Stimulated activated CD4-positive, alpha-beta T cell treated with anti-CD3 and anti-CD28 coated beads, Interleukin-4, amount 100 ng/mL, for 24 hours (primary cell): ENCODE measurements at regions not wholly inside any gene's neighbourhood (a gene's known extent, or its start where the extent isn't known, plus 50 kb on each side); places are given as distances from the start of the nearest gene placed in this dataset.
"Not testable (repeated sequence)": the region's sequence is repeated elsewhere in the genome, so short reads cannot be mapped to it uniquely, and the experiment has no call there.

Experiments used
- DNase-seq: peaks from one replicate; pipeline ENCODE4 v3.0.0-alpha.2; 2020

DNA sequence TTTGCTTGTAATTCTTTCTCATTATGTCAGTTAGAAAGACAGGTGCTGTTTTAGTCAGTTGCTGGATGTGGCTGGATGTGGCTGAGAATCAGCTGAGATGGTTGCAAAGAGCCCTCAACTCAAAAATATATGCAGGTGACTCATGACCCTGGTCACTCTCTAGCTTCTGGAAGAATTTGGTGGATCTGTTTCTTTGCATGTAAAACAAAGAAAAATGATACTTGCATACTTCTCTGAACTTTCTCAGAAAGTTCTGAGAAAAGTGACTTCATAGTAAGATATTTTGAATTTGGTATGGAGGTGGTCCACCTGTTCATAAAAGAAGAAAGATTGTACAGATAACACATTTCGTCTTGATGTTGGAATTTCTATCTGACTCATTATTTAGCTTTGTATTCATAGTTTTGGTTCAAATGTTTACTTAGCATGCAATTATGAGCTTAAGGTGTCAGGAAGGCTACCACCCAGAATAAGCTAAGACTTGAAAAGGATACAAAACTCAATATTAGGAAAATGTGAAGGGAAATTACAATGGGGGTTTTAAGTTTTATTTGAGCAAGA, 163.2 kb upstream of the OLIG3 start:
- DNase-seq = peak; percentile 32

DNA sequence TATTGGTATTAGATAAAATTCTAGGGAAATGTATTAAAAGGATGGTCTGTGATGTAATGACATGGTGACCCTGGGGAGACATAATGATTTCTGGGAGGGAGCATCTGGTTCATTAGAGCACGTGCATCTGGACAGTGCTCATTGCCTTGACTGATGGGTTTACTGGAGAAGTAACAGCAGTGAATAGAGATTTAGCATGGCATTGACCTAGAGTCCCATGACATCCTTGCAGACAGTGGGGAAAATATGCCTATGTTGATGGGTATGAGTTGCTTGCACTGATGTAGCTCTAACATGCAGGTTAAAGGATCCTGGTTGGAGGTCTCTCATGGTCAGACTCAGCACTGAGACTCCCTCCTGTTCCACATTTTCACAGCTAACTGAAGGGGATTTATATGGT, 164.1 kb upstream of the OLIG3 start:
- DNase-seq = no peak

DNA sequence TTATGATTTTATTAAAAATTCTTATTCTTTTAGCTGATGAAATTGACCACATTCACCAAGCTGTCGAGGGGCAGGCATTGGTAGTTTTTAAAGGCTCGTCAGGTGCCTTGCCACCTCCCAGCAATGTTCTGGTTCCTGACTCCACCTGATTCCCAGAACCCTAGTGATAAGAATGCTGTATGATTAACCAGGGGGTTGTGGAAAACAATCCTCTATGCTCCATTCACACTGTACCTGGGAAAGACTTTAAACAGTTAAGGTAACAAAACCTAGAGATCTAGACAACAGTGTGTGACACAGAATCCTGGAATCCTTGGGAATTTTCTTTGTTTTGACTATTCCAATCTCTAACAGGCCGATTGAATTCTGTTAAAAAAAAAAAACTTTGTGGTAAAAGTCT, 165.7 kb upstream of the OLIG3 start:
- no peak for DNase-seq

DNA sequence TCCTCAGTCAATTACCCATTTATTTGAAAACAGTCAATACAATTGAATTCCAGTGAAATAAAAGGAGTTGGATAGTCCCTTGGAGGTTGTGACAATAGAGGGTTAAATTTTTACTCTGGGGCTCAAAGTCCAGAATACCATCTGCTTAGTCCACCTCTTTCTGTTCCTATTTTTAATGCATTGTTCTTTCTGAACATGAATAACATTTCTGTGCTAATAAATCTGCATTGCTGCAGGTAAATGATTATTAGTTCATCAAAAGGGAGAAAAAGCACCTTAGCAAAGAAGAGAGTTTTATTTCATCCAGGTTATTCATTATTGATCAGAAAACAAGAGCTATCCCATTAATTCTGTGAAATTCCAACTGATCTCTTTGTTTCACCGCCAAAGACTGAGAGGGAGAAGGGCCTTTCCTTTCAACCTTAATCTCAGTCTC, 166.1 kb upstream of the OLIG3 start:
- DNase-seq = no peak

DNA sequence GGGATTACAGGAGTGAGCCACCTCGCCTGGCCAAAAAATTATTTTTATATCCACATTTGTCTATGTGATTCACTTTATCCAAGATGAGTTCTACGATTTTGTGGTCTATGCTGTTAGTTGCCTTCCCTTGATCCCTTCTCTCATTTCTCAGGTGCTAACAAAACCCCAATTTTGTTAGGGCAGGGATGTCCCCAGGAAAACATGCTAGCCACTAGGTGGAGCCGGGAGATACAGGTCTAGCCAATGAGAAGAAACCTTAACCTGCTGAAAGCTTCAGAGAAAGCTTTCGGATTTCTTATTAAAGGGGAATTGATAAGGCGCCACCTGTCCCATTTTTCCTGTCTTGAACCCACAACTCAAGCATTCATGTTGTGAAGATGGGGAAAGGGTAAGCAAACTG, 167.4 kb upstream of the OLIG3 start:
- DNase-seq = peak; percentile 31

DNA sequence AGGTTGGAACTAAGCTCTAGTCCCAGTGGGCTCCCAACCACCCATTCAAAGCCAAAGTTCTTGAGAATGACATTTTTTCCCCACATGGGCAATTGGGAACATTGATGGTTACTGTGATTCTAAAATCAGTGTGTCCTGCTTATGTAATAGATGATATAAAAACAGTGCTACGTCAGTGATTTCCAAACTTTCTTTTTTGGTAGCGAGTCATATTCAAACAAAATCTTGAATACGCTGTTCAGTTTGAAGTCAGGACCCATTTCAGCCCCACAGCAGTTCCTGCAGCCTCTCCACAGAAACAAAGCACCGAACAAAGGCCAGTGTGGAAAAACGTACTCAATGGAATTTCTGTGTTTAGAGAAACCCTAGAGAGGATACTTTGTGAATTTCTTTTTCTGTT, 170.0 kb upstream of the OLIG3 start:
- no peak for DNase-seq

DNA sequence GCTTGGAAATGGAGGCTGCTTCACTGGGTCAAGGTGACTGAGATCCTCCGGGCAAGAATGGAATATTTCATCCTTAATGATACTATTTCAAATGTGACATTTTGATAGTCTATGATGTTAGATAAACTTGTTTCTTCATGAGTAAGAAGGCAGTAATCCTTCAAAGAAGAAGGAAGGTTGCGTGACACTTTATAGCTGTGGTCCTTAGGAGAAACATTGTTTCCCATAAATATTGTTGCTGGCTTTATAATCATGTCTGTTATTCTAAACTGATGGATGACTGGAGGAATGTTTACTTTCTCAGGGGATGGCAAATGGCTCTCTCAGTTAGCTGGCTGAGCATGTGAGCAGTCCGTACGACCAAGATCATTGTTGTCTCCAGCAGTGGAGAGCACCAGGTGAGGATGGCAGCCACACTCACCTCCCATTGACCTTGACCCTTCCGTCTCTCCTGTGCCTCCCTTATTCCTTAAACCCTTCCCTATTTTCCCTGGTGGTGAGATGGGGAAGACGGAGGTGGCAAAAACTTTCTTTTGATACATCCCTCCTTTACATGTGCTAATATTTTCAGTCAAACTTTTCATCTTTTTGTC, 171.2 kb upstream of the OLIG3 start:
- no peak for DNase-seq

DNA sequence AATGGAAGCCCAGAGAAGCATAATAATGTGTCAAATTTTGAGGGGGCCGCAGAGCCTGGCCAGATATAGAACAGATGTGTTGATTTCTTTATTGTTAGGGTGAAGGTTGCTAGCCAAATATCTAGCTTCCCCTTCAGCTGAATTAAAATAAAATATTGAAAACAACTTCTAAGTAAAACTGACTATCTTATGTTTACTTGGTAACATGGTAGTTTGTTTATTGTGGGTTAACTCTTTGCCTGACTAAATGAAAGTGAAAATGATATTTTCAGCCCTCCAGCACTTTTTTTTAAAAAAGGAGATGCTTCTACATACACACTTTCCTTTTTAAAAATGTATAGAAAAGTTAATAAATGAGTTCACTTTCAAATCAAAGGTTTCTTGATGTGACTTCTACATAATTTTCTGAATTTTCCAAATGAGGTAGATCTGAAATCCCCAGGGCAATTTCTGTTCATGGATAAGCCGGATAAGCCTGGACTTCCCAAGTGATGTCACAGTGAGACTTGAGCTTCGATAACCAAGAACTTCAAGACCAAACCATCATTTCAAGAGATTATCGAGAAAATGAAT, 172.1 kb upstream of the OLIG3 start:
- DNase-seq = no peak

DNA sequence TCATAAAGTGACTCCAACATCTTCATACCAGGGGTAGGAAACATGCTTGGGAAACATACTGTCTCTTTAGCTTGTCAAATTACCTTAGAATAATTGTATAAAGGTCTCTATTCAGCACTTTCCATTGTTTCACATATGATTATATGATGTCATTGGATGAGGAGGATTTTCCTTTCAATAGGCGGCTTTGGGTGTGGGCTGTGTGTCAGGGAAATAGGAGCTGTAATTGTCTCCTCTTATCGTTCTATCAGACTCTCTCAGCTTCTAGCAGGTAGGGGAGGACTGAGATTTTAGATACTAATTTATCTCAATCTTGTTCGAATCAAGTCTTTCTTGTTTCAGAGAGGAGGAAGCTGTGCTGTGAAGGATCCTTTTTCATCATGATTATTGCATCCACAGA, 179.4 kb upstream of the OLIG3 start:
- DNase-seq = no peak

DNA sequence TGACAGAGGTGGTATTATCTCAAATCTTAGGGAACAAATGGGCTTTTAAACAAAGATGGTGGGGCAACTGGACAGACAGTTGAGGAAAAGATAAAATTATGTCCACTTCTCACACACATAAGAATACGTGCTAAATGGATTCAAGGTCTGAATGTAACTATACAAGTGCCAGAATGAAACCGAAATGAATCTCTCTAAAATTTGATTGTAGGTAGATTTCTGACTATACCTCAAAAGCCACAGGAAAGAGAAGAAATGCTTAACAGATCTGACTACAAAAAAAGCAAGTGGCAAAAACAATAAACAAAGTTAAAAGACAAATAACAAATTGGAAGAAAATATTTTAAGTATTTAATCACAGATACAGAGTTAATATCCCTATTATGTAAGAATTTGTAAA, 182.7 kb upstream of the OLIG3 start:
- no peak for DNase-seq

DNA sequence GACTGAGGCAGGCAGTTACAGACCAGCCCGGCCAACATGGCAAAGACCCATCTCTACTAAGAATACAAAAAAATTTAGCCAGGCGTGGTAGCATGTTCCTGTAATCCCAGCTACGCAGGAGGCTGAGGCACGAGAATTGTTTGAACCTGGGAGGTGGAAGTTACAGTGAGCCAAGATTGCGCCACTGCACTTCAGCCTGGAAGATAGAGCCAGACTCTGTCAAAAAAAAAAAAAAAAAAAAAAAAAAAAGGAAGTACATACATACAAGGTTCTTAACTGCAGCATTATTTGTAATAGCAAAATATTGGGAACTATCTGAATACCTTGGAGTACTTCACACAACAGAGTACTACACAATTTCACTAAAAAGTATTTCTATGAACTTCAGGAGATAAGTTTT, 183.5 kb upstream of the OLIG3 start:
- no peak for DNase-seq

DNA sequence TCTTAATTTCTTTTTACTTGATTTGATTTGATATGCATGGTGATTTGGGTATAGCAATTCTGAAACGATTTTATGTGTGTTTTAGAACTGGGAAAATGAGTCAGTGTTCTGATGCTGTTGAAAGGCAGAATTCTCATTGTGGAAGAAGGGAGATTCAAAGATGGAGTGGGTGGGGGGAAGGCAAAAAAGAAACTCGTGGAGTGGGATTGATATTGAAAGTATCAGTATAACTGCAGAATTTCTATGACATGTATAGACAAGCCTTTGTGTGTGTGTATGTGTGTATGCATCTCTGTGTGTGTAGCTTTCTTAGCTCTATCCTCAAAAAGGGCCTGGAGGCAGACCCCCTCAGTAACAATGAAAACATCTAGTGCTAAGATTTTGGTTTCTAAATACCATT, 184.3 kb upstream of the OLIG3 start:
- DNase-seq = peak; percentile 55

DNA sequence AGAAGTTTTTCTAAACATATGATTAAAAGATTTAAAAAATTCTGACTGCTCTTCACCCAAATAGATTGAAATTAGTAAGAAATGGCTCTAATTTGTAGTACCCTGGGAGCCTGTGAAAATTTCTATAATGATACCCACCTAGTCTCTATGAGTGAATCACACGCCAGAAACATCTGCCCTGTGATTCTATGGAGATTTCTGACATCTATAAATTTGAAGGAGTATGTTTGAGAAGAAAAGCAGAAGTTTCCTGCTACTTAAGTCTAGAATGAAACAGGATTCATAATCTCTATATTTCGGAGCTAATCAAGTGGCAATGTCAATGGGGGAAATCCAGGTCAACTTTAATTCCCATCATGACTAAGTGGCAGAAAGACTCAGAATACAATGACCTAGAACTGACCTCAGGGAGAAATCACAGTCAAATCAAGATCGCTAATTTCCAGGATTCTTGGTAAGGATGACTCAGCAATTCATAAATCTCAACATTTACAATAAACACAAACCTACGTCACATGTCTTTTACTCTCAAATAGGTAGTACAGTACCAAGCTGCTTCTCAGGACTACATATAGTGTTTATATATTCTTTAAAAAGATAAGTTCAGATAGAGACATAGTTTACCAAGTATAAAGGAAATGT, 186.2 kb upstream of the TNFAIP3 start:
- DNase-seq = no peak

DNA sequence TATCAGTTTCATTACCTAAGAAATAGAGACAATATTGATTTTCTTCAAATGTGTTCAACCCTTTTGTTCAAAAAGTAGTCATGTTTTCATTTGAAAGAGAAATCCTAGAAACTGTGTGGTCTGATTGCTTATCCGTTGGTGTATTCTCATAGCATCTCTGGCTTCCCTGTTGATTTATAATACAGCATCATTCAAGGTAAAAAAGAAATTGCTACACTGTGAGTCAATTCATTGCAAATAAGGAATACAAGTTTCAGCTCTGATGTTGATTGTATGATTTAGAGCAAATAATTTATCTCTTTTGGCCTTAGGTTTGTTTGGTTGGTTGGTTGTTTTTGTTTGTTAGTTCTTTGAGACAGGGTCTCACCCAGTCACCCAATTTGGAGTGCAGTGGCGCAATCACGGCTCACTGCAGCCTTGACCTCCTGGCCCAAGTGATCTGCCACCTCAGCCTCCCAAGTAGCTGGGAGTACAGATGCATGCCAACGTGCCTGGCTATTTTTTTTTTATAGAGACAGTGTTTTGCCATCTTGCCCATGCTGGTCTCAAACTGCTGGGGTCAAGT, 185.5 kb upstream of the TNFAIP3 start:
- DNase-seq = no peak

DNA sequence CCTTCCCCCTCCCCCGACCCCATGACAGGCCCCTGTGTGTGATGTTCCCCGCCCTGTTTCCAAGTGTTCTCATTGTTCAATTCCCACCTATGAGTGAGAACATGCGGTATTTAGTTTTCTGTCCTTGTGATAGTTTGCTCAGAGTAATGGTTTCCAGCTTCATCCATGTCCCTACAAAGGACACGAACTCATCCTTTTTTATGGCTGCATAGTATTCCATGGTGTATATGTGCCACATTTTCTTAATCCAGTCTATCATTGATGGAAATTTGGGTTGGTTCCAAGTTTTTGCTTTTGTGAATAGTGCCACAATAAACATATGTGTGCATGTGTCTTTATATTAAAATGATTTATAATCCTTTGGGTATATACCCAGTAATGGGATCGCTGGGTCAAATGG, 184.4 kb upstream of the TNFAIP3 start:
- not testable (repeated sequence) for DNase-seq

DNA sequence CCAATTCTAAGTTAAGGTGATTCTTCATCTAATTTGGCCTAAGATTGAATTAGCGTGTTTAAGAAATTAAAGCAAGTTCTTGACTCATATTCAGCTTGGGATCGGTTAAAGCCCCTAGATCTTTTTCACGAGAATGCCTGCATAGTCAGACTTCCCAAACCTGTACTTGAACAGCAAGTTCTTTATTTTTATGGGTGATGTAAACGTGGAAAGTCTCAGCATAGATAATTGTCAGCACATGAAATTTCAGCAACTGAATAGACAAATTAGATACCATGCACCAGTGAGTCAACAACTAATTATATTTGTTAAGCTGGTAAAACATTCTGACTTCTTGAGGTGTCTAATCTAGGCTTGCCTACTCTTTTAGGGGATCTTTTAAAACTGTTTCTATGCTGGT, 183.1 kb upstream of the TNFAIP3 start:
- no peak for DNase-seq

DNA sequence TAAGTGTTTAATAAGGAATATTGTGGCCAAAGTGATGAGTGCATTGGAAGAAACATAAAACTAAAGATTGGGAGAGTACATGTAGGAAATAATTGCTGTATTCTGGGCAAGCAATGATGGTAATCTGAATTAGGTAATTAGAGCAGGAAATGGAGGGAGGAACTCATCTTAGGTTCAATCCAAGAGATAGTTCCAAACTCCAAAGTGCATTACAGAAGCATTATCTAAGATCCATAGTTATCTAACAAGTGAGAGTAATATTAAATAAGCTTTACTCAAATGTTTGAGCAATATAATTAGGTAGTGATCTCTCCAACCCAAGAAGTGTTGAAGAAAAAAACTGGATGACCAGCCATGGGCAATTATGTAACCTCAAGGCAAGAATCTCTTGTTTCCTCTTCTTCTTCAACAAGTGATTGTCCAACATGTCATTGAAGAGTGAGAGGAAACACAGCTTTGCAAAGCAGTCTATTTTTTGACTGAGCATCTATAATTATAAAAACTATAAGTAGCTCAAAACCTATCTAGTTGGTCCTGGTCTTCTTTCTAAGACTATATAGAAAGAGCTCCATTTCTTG, 181.2 kb upstream of the TNFAIP3 start:
- no peak for DNase-seq

DNA sequence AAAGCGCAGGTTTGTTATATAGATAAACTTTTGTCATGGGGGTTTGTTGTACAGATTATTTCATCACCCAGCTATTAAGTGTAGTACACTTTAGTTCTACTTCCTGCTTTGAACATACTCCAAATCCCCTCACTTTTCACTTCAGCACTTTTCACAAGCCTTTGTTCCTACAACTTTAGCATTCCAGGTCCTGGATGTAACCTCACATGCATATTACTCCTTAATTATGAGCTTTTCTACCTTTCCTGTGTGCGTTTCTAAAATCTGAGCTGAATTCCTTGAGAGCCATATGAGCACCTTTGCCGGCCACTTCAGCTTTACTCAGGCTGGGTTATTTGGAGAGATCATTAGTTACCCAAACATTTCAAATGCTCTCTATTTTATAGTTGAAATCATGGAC, 179.2 kb upstream of the TNFAIP3 start:
- DNase-seq = no peak

DNA sequence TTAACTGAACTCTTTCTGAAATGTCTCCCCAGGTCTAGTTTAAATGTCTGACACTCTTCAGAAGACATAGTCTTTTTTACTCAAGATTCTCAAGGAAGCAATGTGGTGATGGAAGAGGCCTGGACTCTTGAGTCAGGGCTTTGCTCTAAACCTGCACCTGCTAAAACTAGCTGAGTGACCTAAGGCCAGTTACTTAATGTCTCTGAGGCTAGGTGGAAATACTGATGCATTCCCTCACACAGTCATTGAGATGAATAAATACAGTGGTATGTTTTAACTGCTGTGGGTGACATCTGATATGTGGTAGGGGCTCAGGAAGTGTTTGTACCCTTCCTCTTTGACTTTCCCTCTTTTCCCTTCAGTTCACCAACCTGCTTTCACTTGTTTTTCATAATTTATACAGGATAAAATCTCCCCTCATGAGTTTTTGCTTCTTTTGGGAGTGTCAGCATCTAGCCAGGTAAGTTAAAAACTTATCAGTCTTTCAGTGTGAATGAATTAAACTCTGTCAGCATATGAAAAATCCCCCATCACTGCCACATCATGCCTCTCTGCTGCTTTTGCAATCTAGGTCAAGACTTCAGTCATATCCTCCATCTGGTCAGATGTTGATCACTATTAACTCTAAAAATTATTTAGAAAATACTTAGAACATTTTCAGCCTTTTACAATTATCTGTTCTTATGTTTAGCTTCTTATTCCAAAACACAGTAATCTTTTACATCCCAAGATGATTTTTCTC, 178.7 kb upstream of the TNFAIP3 start:
- DNase-seq = no peak

DNA sequence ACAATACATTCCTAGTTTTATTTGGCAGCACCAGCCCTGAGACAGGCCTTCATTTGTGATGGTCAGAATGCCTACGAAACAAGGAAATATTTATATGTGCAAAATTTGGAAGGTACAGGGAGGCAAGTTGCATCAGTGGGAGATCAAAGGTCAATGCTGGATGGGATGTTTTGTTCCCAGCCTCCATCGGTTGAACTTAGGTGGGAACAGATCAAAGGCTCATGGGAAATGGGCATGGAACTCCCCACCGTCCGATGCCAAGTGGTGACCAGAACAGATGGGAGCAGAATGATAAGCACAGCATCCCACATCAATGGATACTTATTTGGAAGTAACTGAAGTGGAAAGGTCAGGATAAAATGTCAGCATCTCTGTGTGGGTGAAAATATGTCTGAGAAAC, 177.7 kb upstream of the TNFAIP3 start:
- no peak for DNase-seq

DNA sequence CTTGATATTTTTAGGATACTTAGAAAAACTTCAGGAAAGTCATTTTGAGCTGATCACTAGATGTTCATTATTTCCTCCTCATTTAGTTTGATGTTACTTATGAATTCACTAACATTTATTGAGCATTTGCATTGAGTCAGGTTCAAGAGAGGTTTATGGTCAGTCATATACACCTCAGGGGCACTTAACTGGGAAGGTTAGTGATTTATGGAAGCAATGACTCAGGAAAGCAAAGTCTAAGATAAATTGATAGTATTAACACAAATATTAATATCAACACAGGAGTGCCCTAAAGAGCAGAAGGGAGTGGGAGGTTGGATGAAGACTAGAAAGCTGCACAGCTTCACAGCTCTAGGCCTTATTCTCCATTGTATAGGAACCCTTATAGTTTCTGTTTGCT, 177.0 kb upstream of the TNFAIP3 start:
- DNase-seq = no peak

DNA sequence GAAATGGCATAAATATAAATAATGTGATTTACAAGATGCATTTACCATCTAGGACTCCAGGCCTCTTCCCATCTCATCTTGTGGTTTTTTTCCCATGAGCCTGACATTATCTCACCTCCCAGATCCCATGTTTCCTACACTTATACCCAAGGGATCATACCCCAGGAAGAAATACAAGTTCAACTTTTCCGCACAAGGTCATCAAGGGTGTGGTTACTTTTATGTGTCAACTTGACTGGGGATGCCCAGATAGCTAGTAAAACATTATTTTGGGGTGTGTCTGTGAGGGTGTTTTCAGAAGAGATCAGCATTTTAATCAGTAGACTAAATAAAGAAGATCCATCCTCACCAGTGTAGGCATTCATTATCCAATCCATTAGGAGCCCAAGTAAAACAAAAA, 176.3 kb upstream of the TNFAIP3 start:
- DNase-seq = no peak

DNA sequence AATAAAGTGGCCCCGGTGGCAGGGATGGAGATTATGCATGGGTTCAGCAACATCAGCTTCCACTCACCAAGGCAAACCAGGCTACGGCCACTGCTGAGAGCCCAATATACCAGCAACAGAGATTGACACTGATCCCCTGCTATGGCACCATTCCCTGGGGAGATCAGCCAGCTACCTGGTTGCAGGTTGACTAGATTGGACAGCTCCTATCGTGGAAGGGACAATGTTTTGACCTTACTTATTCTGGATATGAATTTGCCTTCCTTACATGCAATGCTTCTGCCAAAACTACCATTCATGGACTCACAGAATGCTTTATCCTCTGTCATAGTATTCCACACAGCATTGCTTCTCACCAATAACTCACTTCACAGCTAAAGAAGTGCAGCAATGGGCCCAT, 174.8 kb upstream of the TNFAIP3 start:
- DNase-seq = no peak
